ENCODE measurements at regions not wholly inside any gene's neighbourhood (a gene's known extent, or its start where the extent isn't known, plus 50 kb on each side); places are given as distances from the start of the nearest gene placed in this dataset.

DNA sequence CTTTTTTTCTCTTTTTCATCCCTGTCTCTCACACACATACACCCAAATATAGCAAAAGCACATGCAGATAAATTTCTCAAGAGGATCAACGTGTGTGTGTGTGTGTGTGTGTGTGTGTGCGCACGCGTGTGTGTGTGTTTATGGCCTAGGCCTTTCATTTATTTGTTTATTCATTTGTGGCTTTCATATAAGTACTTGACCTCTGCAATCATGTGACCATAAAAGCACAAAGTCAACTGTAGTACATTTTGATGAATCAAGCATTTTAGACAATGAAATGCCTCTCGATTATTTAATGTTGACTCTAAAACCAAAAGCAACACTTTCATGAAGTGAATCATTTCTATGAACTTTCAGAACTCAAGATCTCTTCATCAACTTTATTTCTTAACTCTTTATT, 194.1 kb upstream of the ADGRL2 start:
- TF ChIP-seq, protein P1, sequence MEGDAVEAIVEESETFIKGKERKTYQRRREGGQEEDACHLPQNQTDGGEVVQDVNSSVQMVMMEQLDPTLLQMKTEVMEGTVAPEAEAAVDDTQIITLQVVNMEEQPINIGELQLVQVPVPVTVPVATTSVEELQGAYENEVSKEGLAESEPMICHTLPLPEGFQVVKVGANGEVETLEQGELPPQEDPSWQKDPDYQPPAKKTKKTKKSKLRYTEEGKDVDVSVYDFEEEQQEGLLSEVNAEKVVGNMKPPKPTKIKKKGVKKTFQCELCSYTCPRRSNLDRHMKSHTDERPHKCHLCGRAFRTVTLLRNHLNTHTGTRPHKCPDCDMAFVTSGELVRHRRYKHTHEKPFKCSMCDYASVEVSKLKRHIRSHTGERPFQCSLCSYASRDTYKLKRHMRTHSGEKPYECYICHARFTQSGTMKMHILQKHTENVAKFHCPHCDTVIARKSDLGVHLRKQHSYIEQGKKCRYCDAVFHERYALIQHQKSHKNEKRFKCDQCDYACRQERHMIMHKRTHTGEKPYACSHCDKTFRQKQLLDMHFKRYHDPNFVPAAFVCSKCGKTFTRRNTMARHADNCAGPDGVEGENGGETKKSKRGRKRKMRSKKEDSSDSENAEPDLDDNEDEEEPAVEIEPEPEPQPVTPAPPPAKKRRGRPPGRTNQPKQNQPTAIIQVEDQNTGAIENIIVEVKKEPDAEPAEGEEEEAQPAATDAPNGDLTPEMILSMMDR (IDR thresholded peaks at IDR 0.05 in 8 of 11, conservative IDR thresholded peaks at IDR 0.05 in 3 of 11), result no peak
- no peak for TF ChIP-seq POLR2AphosphoS5 (IDR thresholded peaks at IDR 0.05)
